GM19452 (cell line): ENCODE measurements at regions not wholly inside any gene's neighbourhood (a gene's known extent, or its start where the extent isn't known, plus 50 kb on each side); places are given as distances from the start of the nearest gene placed in this dataset.
"Not testable (repeated sequence)": the region's sequence is repeated elsewhere in the genome, so short reads cannot be mapped to it uniquely, and the experiment has no call there.

Source experiments
- ATAC-seq: cut with Tn5 transposase; IDR thresholded peaks from one replicate; pipeline ENCODE4 v1.9.1; 2021; ENCODE audit not compliant: unreplicated experiment

DNA sequence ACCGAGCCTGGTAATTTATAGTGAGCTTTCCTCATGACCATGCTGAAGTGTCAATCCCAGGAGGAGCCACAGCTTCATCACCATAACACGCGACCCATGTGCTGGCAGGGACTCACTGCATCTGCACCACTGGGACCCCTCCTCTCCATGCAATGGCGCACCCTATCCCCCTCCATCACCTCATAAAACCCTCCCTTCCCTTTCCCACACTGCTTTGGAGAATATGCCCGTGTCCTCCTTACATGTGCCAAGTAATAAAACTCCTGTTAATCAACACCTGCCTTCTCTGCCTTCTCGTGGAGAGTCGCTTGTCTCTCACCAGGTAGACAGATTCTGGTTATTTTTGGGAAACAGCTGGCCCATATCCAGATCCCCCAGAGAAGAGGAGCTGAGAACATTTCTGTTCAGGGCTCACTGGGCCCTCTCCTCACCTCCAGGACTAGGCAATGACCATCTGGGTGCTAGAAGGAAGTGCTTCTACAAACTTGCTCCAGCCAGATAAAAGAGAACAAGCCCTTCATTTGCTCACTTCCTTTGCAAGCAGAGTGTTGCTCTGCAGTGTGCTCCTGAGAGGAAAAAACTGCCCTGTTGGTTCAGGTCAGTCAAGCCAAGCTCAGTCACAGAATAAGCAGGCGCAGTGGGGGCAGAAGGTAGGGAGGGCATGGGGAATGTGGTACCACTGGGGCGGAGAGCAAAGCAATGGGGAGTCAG lies 894.3 kb downstream of the UQCRFS1 start:
- ATAC-seq = no peak

DNA sequence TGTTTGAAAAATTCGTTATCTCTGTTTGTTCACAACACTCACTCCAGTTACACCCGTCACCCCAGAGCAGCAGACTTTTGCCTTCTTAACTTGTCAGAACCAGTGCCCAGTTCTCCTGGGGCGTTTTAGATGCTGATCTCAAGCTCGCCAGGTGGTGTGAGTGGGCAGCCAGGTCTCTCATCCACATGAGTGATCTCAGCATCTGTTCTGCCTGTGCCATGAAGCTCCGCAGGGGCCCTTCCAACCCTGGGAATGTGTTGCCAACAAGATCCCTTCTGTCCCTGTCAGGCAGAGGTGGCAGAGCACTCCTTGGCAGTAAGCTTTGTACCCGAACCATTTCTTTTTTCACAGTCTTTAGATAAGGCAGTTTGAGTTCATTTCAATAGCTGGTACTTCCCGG lies 896.5 kb downstream of the UQCRFS1 start:
- ATAC-seq = no peak

DNA sequence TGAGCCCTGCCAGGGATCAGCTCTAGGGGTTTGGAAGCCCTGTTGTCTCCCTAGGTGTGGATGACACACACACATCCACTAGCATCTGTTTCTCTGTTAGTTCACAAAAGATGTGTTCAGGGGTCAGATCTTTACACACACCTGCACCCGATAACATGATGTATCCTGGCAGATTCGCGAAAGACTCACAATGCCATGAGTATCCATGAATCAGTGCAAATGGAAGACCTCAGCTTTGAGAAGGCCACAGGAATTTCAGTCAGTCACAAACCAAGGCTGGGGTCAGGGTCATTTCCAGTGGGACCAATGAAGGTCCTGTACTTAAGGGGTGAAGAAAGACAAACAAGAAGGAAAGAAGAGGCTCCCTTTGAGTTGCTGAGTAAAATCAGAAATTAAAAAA lies 898.2 kb downstream of the UQCRFS1 start:
- ATAC-seq = no peak

DNA sequence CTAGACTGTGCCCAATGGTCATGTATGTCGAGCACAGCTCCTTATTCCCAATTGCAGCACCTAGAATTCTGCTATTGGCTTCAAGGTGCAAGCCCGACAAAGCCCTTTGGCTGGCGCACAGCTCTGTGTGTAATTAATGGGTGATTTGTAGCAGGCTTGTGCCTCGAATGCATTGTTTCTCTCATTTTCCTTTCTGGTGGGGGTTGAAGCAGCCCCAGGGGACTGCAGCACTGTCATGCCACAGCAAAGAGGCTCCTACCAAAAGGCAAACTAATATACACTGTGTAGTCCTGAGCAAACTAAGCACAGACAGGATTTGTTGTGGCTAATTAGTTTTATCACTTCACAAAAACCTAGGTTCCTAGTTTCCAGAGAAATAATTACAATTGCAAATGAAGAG lies 898.7 kb downstream of the UQCRFS1 start:
- ATAC-seq = no peak

DNA sequence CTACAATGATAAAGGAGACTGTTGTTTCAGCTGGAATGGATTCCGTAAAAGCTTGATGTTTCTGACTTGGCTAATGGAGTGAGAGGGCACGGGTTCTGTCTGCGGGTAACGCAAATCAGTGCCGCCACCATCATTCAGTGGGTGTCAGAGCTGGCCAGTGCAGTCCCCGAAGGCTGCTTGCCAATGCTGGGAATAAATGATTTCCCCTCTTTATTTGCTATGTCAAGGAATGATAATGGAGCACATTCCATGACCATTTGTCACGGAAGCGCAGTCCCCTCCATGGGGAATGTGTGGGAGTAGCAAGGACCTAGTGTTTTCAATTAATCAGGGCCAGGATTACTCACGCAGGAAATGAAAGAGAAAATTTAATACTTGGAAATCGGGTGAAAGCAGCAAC lies 899.3 kb downstream of the UQCRFS1 start:
- no peak for ATAC-seq

DNA sequence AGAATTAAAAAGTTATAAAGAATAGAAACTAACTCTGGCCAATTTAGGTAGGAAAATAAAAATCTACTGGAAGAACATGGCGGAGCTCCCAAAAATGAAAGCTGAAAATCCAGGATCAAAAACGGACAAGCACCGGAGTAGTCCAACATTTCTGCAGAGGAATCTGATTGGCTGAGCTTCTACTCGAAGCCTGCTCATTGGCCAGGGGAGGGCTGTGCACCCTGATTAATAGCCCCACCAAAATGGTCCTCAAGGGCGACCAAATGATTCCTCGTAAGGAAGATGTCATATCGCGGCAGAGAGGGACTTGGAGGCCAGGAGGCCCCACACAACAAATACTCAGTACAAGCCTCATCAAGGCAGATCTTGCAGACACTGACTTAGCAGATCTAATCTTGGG lies 900.7 kb downstream of the UQCRFS1 start:
- no peak for ATAC-seq

DNA sequence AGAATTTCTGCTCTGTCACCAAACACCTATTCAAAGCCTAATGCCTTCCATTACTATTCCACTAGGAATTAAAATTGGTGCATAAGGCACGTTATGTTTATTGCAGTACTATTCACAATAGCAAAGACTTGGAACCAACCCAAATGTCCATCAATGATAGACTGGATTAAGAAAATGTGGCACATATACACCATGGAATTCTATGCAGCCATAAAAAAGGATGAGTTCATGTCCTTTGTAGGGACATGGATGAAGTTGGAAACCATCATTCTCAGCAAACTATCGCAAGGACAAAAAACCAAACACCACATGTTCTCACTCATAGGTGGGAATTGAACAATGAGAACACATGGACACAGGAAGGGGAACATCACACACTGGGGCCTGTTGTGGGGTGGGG lies 902.1 kb downstream of the UQCRFS1 start:
- ATAC-seq = not testable (repeated sequence)

DNA sequence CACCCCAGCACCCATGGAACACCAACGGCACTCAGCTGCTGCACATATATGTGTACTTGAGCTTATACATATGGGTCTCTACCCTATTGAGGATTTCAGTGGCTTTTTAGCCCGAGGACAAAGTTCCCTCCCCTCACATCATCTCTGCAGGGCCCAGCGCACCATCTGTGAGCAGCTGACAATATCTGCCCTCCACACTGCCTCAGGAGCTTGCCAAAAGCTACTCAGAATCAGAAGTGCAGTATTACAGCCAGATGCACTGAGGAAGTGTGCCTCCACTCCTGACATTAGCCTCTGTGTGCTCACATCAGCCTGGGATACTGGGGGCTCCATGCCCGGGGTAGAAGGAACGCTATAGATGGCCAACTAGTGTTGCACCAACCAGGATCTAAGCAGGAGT lies 903.9 kb downstream of the UQCRFS1 start:
- ATAC-seq = no peak

DNA sequence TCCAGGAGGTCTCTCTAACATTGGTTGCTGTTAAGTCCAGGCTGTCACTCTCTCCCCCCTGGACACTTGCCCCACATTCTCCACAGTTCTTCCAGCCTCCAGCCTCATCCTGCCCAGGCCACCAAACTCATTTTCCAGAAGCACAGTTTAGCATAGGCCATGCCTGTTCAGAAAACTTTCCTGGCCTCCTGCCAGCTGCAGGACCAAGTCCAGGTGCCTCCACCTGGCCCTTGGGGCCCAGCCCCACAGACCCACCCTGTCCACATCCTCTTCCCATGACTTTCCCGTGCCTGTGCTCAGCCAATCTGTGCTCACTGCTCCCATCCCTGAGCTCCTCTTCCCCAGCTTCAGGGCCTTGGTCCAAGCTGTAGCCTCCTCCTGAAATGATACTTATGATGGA lies 905.0 kb downstream of the UQCRFS1 start:
- no peak for ATAC-seq

DNA sequence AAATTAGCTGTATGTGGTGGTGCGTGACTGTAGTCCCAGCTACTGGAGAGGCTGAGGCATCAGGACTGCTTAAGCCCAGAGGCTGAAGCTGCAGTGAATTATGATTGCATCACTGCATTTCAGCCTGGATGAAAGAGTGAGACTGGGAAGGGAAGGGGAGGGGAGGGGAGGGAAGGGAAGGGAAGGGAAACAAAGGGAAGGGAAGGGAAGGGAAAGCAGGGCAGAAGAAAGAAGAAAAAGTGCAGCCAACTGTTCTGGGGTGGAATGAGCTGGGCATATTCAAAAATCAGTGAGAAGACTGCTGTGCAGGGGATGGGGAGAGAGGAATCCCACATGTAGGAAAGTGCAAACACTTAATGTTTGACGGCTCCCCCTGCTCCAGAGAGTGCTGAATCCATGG lies 905.5 kb downstream of the UQCRFS1 start:
- ATAC-seq = no peak

DNA sequence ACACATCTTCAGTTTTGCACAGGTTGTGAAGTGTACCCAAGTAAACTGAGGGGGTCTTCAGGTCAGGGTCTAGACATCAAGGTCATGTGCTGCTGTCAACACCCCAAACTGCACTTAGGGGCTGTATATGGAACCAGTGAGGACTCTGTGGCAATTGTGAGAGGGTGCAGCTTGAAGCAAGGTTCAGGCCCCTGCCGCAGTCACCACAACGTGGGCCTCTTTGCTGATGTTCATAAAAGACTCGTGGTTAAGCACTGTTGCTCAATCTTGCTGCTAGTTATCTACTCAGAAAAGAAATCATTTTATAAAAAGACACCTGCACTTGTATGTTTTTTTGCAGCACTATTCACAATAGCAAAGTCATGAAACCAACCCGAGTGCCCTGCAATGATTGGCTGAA lies 907.4 kb downstream of the UQCRFS1 start:
- no peak for ATAC-seq

DNA sequence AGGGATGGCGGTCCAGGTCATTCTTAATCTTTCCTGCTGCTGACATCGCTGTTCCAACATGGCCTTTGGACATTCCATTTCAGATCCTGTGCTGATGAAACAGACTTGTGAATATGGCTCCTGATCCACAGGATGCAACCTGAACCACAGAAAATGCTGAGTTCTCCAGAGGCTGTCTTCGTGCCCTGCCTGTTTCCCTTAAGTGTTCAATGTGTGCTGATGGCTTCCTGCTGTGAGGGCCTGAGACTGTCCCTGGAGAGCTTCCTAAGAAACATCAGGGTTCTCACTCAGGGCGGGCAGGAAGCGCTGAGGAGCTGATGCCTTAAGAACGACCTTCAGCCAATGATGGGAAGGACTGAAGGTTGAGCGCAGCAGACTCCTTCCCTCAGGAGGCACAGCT lies 909.4 kb downstream of the UQCRFS1 start:
- ATAC-seq = no peak

DNA sequence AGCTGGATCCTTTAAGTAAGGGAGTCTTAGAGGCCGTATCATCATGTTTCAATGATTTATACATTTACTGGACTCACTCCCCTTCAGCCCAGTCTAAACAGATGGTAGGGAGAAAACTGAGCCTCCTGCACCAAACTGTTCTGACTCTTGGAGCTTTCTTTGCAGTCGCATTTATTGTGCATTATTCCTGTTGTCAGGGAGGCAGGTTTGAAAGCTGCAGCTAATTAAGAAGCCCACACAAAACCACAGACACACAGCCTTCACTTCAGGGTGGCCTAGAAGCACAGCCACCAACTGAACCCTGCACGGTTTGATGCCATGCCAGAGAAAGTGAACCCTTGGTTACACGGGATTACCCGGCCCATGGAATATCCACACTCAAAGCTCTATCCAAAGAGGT lies 911.0 kb downstream of the UQCRFS1 start:
- ATAC-seq = no peak

DNA sequence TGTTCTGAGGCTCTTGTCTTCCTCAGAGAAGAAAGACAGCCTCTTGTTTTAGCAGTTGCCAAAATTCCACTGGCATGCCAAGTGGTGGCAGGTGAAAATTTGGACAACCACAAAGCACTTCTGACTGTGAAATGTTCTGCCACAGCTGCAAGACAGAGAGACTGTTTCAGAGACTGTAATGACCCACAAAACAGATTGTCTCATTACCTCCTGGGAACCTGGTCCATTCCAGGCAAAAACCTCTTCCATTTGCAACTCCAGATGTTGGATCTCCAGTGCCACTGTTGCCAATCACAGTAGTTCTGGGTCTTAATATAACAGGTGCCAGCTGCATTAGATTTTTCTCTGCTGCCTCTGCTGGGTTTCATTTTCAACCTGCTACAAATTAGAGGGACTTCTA lies 911.5 kb downstream of the UQCRFS1 start:
- ATAC-seq = no peak

DNA sequence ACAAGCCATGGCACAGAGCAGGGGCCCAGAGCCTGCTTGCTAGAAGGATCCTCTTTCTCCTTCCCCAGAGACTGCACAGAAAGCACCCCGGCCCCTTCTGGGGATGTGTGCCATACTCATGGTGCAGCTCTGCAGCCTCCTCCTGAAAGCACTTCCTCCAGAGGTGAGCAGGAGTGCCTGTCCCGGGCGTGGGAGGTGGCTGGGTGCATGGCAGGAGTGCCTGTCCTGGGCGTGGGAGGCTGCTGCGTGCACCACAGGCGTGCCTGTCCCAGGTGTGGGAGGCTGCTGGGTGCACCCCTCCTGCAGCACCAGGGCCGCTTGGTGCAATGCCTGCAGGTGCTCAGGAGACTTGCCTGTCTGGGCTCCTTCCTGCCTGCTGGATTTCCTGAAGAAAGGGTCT lies 913.3 kb downstream of the UQCRFS1 start:
- ATAC-seq = no peak

DNA sequence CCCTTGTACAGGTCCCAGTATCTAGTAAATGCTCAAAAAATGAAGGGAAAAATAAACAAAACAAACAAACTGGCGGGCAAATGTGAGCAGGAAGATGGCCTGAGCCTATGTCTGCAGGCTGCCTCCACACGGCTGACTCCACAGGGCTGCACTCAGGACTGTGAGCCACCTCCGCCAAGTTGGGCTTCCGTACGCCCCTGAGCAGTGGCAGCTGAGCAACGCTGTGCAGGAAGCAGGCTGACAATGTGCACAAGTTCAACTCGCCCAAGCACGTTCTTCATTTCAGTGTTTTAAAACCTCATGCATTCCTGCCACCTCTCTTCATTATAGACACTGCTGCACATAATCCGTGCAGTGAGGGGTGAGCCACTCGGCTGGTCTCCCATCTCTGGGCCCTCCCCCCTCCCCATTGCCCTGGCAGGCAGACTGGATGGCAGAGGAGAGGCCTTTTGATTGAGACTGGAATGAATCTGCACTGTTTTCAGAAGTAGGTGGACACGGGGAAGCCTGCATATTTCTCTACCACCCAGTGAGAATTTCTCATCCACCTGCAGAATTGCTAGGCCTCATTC lies 915.3 kb downstream of the UQCRFS1 start:
- ATAC-seq = no peak

DNA sequence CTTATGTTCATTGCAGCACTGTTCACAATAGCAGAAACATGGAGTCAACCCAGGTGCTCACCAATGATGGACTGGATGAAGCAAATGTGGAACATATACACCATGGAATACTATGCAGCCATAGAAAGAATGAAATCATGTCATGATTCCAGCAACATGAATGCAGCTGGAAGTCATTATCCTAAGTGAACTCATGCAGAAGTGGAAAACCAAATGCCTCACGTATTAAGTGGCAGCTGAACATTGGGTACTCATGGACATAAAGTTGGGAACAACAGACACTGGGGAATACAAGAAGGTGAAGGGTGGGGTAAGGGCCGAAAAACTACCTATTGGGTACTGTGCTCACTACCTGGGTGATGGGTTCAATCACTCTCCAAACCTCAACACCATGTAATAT lies 915.9 kb downstream of the UQCRFS1 start:
- ATAC-seq = no peak

DNA sequence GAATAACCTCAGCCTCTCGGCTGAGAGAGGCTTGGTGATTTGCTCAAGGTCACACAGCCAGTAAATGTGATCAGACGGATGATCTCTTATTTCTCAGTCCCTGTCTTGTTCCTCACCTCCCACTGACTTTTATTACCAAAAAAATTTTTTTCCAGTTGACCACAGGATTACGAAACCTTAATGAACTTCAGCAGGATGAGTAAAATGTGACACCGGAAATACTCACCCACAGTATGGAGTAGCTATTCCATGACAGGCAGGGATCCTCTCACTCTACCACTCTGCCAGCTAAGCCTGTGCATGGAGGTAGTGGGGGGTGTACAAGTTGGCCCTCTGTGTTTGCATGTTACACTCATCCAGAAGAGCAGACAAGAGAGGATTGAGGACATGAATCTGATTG lies 916.4 kb downstream of the UQCRFS1 start:
- ATAC-seq = no peak

DNA sequence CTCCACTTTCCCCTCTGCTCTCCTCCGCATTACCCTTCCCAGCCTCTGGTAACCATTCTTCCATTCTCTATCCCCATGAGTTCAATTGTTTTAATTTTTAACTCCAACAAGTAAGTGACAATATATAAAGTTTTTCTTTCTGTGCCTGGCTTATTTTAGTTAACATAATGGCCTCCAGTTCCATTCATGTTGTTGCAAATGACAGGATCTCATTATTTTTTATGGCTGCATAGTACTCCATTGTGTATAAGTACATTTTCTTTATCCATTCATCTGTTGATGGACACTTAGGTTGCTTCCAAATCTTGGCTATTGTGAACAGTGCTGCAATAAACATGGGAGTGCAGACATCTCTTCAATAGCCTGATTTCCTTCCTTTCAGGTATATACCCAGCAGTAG lies 918.0 kb downstream of the UQCRFS1 start:
- ATAC-seq = not testable (repeated sequence)

DNA sequence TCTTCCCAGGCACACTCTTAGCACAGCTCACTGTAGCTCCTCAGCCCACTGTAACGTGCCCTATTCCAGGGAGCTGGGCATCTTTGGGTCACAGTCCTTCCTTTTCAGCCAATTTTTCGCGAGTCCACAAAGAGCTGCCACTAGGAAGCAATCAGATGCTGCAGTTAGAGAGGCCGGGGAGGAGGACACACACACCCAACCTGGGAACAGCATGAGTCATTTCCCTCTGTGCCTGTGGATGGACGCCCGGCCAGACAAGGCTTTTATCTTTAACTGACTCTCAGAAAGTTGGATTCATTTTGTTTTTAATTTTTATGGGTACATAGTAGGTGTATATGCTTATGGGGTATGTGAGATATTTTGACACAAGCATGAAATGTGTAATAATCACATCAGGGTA lies 918.6 kb downstream of the UQCRFS1 start:
- ATAC-seq = no peak

DNA sequence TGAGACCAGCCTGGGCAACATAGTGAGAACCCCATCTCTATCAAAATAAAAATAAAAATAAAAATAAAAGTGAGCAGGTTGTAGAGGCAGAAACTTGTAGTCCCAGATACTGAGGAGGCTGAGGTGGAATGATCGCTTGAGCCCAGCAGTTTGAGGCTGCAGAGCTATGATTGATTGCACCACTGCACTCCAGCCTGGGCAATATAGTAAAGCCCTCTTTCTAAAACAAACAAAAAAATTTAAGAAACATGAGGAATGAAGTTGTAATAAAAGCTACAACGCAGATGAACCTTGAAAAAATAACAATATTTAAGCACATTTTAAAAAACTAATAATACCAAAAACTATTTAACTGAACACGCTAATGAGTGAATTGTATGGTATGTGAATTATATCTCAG lies 919.3 kb downstream of the UQCRFS1 start:
- no peak for ATAC-seq

DNA sequence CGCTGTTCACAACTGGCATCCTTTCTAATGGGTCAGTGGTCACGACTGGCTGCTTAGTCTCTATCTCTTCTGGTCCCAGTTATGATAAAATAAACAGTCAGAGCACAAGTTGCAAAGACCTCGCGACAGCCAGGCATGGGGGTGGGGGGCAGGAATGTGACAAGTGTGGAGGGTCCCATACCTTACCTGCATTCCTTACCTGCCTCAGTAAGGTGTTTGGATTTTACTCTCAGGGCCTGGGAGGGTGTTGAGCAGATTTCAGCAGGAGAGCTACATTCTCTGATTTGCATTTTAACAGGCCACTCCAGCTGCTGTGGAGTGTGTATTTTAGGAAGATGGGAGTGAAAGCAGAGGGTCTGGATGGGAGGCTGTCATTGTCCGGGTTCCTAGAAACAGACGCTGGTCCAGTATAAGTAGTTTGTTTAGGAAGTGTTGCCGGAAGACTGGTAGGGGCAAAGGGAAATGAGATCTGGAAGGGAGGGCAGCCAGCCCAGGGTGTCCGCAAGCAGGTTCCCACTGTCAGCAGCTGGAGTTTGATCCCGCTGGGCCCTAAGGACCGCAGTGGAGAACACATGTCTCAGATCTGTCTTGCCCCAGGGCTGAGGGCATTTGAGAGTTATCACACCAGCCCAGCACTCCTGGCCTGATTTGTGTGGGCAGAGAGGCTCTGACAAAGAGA lies 920.0 kb downstream of the UQCRFS1 start:
- ATAC-seq = no peak

DNA sequence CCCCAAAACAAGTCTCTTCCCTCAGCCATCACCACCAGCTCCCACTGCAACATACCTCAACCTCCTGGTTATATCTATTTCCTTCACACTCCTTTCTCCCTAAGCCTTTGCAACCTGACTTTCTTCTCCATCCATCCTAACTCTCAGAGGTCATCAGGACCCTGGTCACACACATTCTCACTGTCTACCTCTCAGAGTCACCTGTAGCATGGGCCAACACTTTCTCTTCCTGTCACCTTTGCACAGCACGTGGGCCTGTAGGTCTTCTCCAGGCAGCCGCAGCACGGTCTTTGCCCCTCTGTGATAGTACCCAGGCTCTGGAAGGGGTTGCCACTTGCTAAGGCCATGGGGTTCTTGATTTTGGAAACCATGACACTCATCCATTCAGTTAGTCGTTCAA lies 921.1 kb downstream of the UQCRFS1 start:
- ATAC-seq = no peak
